A549 (cell line): ENCODE measurements at regions not wholly inside any gene's neighbourhood (a gene's known extent, or its start where the extent isn't known, plus 50 kb on each side); places are given as distances from the start of the nearest gene placed in this dataset.

Source experiments
- MYC ChIP-seq: IDR thresholded peaks from 2 replicates; pipeline ENCODE4 v1.6.1; 2012; ENCODE audit warnings: mild to moderate bottlenecking, inconsistent platforms, low read length, improper control_type of control experiment, borderline replicate concordance
- NR3C1 ChIP-seq: fragments of >200 bp; sonication (Bioruptor Twin); formaldehyde crosslinking; IDR thresholded peaks from 3 replicates; pipeline ENCODE4 v1.6.1; 2017
- PHF8 ChIP-seq: fragments of 200-600 bp; sonication (generic); IDR thresholded peaks from 2 replicates; pipeline ENCODE4 v1.6.1; 2016; ENCODE audit warnings: low read depth, mild to moderate bottlenecking, antibody characterized with exemption, moderate library complexity, borderline replicate concordance
- POLR2A ChIP-seq: IDR thresholded peaks from 2 replicates; pipeline ENCODE4 v1.6.1; 2012; ENCODE audit warnings: mild to moderate bottlenecking, low read length
- RAD21 ChIP-seq, 2 experiments: fragments of >200 bp in 1 of 2; sonication (Bioruptor Twin) in 1 of 2; formaldehyde crosslinking in 1 of 2; IDR thresholded peaks in 1 of 2; conservative IDR thresholded peaks in 1 of 2; 2 replicates in 1 of 2; 3 replicates in 1 of 2; pipeline ENCODE4 v1.6.1; 2012 to 2018; ENCODE audit warnings: inconsistent platforms in 1 of 2
- RARB ChIP-seq: fragments of 250-450 bp; sonication (Bioruptor Pico); IDR thresholded peaks from 2 replicates; pipeline ENCODE4 v1.8.0; 2021; ENCODE audit warnings: mild to moderate bottlenecking, moderate library complexity
- SREBF2 ChIP-seq: fragments of 450-650 bp; IDR thresholded peaks from 2 replicates; pipeline ENCODE4 v1.6.1; 2014; ENCODE audit warnings: mild to moderate bottlenecking, moderate library complexity
- ZFP36 ChIP-seq: fragments of 450-650 bp; IDR thresholded peaks from 2 replicates; pipeline ENCODE4 v1.6.1; 2014; ENCODE audit warnings: borderline replicate concordance; ENCODE audit not compliant: partially characterized antibody
- TF ChIP-seq, protein P1 (sequence below): fragments of >200 bp; sonication (Bioruptor Twin); formaldehyde crosslinking; IDR thresholded peaks from 3 replicates; pipeline ENCODE4 v1.5.1; 2016
- TF ChIP-seq, protein P2 (sequence below): IDR thresholded peaks from 2 replicates; pipeline ENCODE4 v1.6.1; 2012
- TF ChIP-seq, protein P3 (sequence below): fragments of 450-650 bp; IDR thresholded peaks from 2 replicates; pipeline ENCODE4 v1.6.1; 2014; ENCODE audit warnings: antibody characterized with exemption
- TF ChIP-seq, protein P4 (sequence below): fragments of 200-600 bp; sonication (generic); IDR thresholded peaks from 2 replicates; pipeline ENCODE4 v1.6.1; 2016; ENCODE audit warnings: antibody characterized with exemption, mild to moderate bottlenecking, moderate library complexity

DNA sequence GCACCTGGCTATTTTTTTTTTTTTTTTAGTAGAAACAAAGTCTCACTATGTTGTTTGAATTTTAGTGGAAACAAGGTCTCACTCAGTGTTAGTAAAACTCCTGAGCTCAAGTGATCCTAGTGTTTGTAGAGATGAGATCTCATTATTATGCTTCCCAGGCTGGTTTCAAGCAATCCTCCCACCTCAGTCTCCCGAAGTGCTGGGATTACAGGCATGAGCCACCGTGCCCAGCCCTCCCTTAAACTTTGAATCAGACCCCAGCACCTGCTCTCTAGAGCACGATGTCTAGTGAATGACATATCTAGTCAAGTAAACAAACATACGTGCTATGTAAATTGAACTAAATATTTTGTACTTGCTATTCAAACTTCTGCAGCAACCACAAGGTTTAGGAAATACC is 105.6 kb upstream of the MYO3A start:
- TF ChIP-seq POLR2A (no peak), RAD21 (conservative IDR thresholded peaks at IDR 0.05 in 1 of 2, IDR thresholded peaks at IDR 0.05 in 1 of 2) (no peak), RARB (CRISPR knock-in tag) (no peak), ZFP36 (no peak), PHF8 (no peak), MYC (no peak), NR3C1 (no peak), SREBF2 (no peak)
- TF ChIP-seq, protein P1, sequence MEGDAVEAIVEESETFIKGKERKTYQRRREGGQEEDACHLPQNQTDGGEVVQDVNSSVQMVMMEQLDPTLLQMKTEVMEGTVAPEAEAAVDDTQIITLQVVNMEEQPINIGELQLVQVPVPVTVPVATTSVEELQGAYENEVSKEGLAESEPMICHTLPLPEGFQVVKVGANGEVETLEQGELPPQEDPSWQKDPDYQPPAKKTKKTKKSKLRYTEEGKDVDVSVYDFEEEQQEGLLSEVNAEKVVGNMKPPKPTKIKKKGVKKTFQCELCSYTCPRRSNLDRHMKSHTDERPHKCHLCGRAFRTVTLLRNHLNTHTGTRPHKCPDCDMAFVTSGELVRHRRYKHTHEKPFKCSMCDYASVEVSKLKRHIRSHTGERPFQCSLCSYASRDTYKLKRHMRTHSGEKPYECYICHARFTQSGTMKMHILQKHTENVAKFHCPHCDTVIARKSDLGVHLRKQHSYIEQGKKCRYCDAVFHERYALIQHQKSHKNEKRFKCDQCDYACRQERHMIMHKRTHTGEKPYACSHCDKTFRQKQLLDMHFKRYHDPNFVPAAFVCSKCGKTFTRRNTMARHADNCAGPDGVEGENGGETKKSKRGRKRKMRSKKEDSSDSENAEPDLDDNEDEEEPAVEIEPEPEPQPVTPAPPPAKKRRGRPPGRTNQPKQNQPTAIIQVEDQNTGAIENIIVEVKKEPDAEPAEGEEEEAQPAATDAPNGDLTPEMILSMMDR, result no peak
- TF ChIP-seq, protein P2, sequence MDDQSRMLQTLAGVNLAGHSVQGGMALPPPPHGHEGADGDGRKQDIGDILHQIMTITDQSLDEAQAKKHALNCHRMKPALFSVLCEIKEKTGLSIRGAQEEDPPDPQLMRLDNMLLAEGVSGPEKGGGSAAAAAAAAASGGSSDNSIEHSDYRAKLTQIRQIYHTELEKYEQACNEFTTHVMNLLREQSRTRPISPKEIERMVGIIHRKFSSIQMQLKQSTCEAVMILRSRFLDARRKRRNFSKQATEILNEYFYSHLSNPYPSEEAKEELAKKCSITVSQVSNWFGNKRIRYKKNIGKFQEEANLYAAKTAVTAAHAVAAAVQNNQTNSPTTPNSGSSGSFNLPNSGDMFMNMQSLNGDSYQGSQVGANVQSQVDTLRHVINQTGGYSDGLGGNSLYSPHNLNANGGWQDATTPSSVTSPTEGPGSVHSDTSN, result no peak
- TF ChIP-seq, protein P3, sequence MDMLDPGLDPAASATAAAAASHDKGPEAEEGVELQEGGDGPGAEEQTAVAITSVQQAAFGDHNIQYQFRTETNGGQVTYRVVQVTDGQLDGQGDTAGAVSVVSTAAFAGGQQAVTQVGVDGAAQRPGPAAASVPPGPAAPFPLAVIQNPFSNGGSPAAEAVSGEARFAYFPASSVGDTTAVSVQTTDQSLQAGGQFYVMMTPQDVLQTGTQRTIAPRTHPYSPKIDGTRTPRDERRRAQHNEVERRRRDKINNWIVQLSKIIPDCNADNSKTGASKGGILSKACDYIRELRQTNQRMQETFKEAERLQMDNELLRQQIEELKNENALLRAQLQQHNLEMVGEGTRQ, result no peak
- TF ChIP-seq, protein P4, sequence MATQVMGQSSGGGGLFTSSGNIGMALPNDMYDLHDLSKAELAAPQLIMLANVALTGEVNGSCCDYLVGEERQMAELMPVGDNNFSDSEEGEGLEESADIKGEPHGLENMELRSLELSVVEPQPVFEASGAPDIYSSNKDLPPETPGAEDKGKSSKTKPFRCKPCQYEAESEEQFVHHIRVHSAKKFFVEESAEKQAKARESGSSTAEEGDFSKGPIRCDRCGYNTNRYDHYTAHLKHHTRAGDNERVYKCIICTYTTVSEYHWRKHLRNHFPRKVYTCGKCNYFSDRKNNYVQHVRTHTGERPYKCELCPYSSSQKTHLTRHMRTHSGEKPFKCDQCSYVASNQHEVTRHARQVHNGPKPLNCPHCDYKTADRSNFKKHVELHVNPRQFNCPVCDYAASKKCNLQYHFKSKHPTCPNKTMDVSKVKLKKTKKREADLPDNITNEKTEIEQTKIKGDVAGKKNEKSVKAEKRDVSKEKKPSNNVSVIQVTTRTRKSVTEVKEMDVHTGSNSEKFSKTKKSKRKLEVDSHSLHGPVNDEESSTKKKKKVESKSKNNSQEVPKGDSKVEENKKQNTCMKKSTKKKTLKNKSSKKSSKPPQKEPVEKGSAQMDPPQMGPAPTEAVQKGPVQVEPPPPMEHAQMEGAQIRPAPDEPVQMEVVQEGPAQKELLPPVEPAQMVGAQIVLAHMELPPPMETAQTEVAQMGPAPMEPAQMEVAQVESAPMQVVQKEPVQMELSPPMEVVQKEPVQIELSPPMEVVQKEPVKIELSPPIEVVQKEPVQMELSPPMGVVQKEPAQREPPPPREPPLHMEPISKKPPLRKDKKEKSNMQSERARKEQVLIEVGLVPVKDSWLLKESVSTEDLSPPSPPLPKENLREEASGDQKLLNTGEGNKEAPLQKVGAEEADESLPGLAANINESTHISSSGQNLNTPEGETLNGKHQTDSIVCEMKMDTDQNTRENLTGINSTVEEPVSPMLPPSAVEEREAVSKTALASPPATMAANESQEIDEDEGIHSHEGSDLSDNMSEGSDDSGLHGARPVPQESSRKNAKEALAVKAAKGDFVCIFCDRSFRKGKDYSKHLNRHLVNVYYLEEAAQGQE, result no peak
